HepG2 (cell line): ENCODE measurements at regions not wholly inside any gene's neighbourhood (a gene's known extent, or its start where the extent isn't known, plus 50 kb on each side); places are given as distances from the start of the nearest gene placed in this dataset.

Experiments used
- ATAC-seq: fragments of 200-7000 bp; cut with Tn5 transposase; 3 replicates; pipeline ENCODE4 v1.9.1; 2020; ENCODE audit warnings: mild to moderate bottlenecking, moderate library complexity
- BruUV-seq: library from RNA; stranded (reverse); fragments of 400-500 nt; replicated peaks from 2 replicates; lab custom pipeline; 2021; lab: Mats Ljungman, UMichigan
- CTCF ChIA-PET: fragments of 300-600 bp; formaldehyde crosslinking; extraction: SDS; loops from one replicate; lab custom pipeline; 2021; ENCODE audit warnings: low total read pairs, inconsistent platforms, low intra/inter-chr PET ratio; lab: Yijun Ruan, JAX
- POLR2A ChIA-PET: fragments of 350-600 bp; sonication (Branson Sonifier 250); formaldehyde crosslinking; loops from one replicate; lab custom pipeline; 2020; ENCODE audit warnings: antibody characterized with exemption, inconsistent platforms; lab: Yijun Ruan, JAX
- DNase-seq: peaks from one replicate; pipeline ENCODE4 v3.0.0-alpha.2; 2015; ENCODE audit warnings: low spot score
- FAIRE-seq: peaks from 3 replicates; lab custom pipeline; 2011; peaks lifted over from hg19 to GRCh38; lab: Jason Lieb, UNC
- H2AFZ ChIP-seq: one replicate; pipeline ENCODE4 v1.6.1; 2011; ENCODE audit warnings: low read length, inconsistent platforms
- H3K27ac ChIP-seq: fragments of 300-600 bp; 3 replicates; pipeline ENCODE4 v1.8.0; 2011; ENCODE audit warnings: mixed run types, mild to moderate bottlenecking, mixed read lengths, low read length, inconsistent platforms; ENCODE audit not compliant: insufficient read depth; ENCODE audit errors: extremely low read length
- H3K27me3 ChIP-seq, 2 experiments: fragments of 200-600 bp in 1 of 2; 2 replicates in 1 of 2; 3 replicates in 1 of 2; pipeline versions ENCODE4 v1.6.0 to v1.8.0; 2011; ENCODE audit warnings: low read length in 2 of 2, mild to moderate bottlenecking in 2 of 2, moderate library complexity in 2 of 2, inconsistent platforms in 1 of 2; ENCODE audit not compliant: insufficient read depth in 2 of 2, control insufficient read depth in 1 of 2
- H3K36me3 ChIP-seq, 2 experiments: fragments of 200-600 bp in 1 of 2; replicated peaks in 1 of 2; 2 replicates in 1 of 2; 3 replicates in 1 of 2; pipeline versions ENCODE4 v1.5.1 to v1.8.0; 2011; ENCODE audit warnings: low read length in 2 of 2, inconsistent platforms in 1 of 2; ENCODE audit not compliant: insufficient read depth in 2 of 2, control insufficient read depth in 1 of 2
- H3K4me1 ChIP-seq: 2 replicates; pipeline ENCODE4 v1.5.1; 2012; ENCODE audit warnings: low read length, inconsistent platforms; ENCODE audit not compliant: insufficient read depth
- H3K4me2 ChIP-seq: 2 replicates; pipeline ENCODE4 v1.6.0; 2011; ENCODE audit warnings: low read depth, low read length, inconsistent platforms
- H3K4me3 ChIP-seq, 3 experiments: fragments of 200-600 bp in 1 of 3; sonication (generic), shearing (Covaris generic) in 1 of 3; replicated peaks in 1 of 3; 2 replicates each; pipeline ENCODE4 v1.5.1; 2011 to 2016; ENCODE audit warnings: low read length in 3 of 3, inconsistent platforms in 2 of 3, low read depth in 2 of 3, mild to moderate bottlenecking in 2 of 3, control low read depth in 1 of 3, mixed read lengths in 1 of 3; ENCODE audit not compliant: insufficient read depth in 1 of 3
- H3K79me2 ChIP-seq: one replicate; pipeline ENCODE4 v1.6.1; 2011; ENCODE audit warnings: low read length, inconsistent platforms; ENCODE audit not compliant: insufficient read depth
- H3K9ac ChIP-seq: 2 replicates; pipeline ENCODE4 v1.6.0; 2011; ENCODE audit warnings: mild to moderate bottlenecking, low read depth, low read length, inconsistent platforms; ENCODE audit not compliant: insufficient read depth
- H3K9me3 ChIP-seq: 2 replicates; pipeline ENCODE4 v1.5.1; 2012; ENCODE audit warnings: mild to moderate bottlenecking, low read length
- H4K20me1 ChIP-seq: 2 replicates; pipeline ENCODE4 v1.6.0; 2011; ENCODE audit warnings: inconsistent platforms, mild to moderate bottlenecking, low read length, moderate library complexity; ENCODE audit not compliant: insufficient read depth
- AHDC1 ChIP-seq: sonication (generic); formaldehyde crosslinking; IDR thresholded peaks from 2 replicates; pipeline ENCODE4 v1.5.1; 2020; ENCODE audit warnings: mild to moderate bottlenecking, missing genetic modification reagents, borderline replicate concordance
- EZH2 ChIP-seq: conservative IDR thresholded peaks from 2 replicates; pipeline ENCODE4 v1.6.1; 2012; ENCODE audit warnings: mild to moderate bottlenecking, low read depth, low read length, moderate library complexity
- GABPA ChIP-seq, 2 experiments: IDR thresholded peaks; 2 replicates each; pipeline ENCODE4 v1.6.1; 2011 to 2016; ENCODE audit warnings: low read depth in 2 of 2, low read length in 1 of 2, missing biosample characterization in 1 of 2, missing genetic modification characterization in 1 of 2
- IKZF5 ChIP-seq: IDR thresholded peaks from 2 replicates; pipeline ENCODE4 v1.6.1; 2018; ENCODE audit warnings: missing genetic modification reagents, mild to moderate bottlenecking, missing compliant biosample characterization
- IRF2 ChIP-seq: IDR thresholded peaks from 2 replicates; pipeline ENCODE4 v1.6.1; 2018; ENCODE audit warnings: missing genetic modification reagents, missing compliant biosample characterization
- LBX2 ChIP-seq: sonication (generic); formaldehyde crosslinking; IDR thresholded peaks from 2 replicates; pipeline ENCODE4 v1.5.0; 2020; ENCODE audit warnings: missing genetic modification reagents, mild to moderate bottlenecking, borderline replicate concordance
- MATR3 ChIP-seq: sonication (generic); formaldehyde crosslinking; IDR thresholded peaks from 2 replicates; pipeline ENCODE4 v1.4.0; 2020; ENCODE audit warnings: missing genetic modification reagents
- PAX8 ChIP-seq: sonication (generic); formaldehyde crosslinking; IDR thresholded peaks from 2 replicates; pipeline ENCODE4 v1.8.0; 2022; ENCODE audit warnings: mild to moderate bottlenecking, missing genetic modification reagents, borderline replicate concordance
- ZBTB38 ChIP-seq: sonication (generic); formaldehyde crosslinking; IDR thresholded peaks from 2 replicates; pipeline ENCODE4 v1.5.1; 2020; ENCODE audit warnings: mild to moderate bottlenecking, missing genetic modification reagents
- ZBTB4 ChIP-seq: sonication (generic); formaldehyde crosslinking; IDR thresholded peaks from 2 replicates; pipeline ENCODE4 v1.4.0; 2020; ENCODE audit warnings: missing genetic modification reagents, mild to moderate bottlenecking, borderline replicate concordance
- ZNF576 ChIP-seq: sonication (generic); formaldehyde crosslinking; IDR thresholded peaks from 2 replicates; pipeline ENCODE4 v1.4.0; 2020; ENCODE audit warnings: mild to moderate bottlenecking, missing genetic modification reagents
- WGBS: methylation state at CpG from one replicate; pipeline ENCODE4 v1.1.6; 2017; ENCODE audit warnings: low lambda C conversion rate; 5-methylcytosine and 5-hydroxymethylcytosine counted together
- in situ Hi-C: cut with HindIII; loops from 2 replicates; pipeline ENCODE4 v1.10.0; 2017; ENCODE audit warnings: low pct_unique_long_range_greater_than_20kb; ENCODE audit not compliant: extremely low pct_ligation_motif_present
- intact Hi-C: fragments of 100-400 bp; cut with micrococcal nuclease; formaldehyde crosslinking; loops from one replicate; pipeline ENCODE4 v1.10.0; 2022; ENCODE audit not compliant: unreplicated experiment

GRCh38 chr14:94897082-94897481, 127.2 kb upstream of the GSC start:
- Histone ChIP-seq H3K27me3 (peaks cover 5 to 31% of the 10 kb centered on the region in 2 experiments), H3K79me2 (no peaks in the 10 kb centered on the region), H3K4me2 (no peak overlapping the region), H3K9me3 (no peaks in the 10 kb centered on the region), H3K9ac (no peak overlapping the region), H3K4me1 (no peaks in the 10 kb centered on the region), H3K36me3 (no peaks in the 10 kb centered on the region), H2AFZ (no peak overlapping the region), H4K20me1 (no peaks in the 10 kb centered on the region), H3K4me3 (no peak overlapping the region), H3K27ac (no peak overlapping the region)
- intact Hi-C loops (no loop called here), in situ Hi-C loops (no loop called here)
- no TSS peak for BruUV-seq
- ChIA-PET POLR2A (no interaction called here), CTCF (no interaction called here)
- 25% methylated on average over 6 of the region's 6 CpGs for WGBS
- TF ChIP-seq EZH2 (no peak), GABPA (IDR thresholded peaks at IDR 0.05; ENCODE audit: low read depth, low read length) (no peak), GABPA (CRISPR knock-in tag; IDR thresholded peaks at IDR 0.05; ENCODE audit: low read depth) (no peak), IRF2 (no peak), LBX2 (CRISPR knock-in tag) (no peak), MATR3 (CRISPR knock-in tag) (no peak), PAX8 (no peak), ZNF576 (CRISPR knock-in tag) (no peak), ZBTB4 (CRISPR knock-in tag) (no peak), IKZF5 (CRISPR knock-in tag) (no peak), ZBTB38 (CRISPR knock-in tag) (no peak), AHDC1 (CRISPR knock-in tag) (no peak)
- ATAC-seq: no peak
- DNase-seq: no peak
- no peak for FAIRE-seq
